Astrocyte (in vitro differentiated cells and primary cell): ENCODE measurements at regions not wholly inside any gene's neighbourhood (a gene's known extent, or its start where the extent isn't known, plus 50 kb on each side); places are given as distances from the start of the nearest gene placed in this dataset.

ENCODE experiments used
- CTCF ChIP-seq: IDR thresholded peaks from 2 replicates; pipeline ENCODE4 v1.5.1; 2011; ENCODE audit warnings: low read depth, mild to moderate bottlenecking, inconsistent platforms, low read length, moderate library complexity; ENCODE audit not compliant: insufficient read depth
- EZH2 ChIP-seq: IDR thresholded peaks from 2 replicates; pipeline ENCODE4 v1.6.1; 2012; ENCODE audit warnings: mild to moderate bottlenecking, low read length, inconsistent platforms; ENCODE audit not compliant: insufficient read depth

GRCh38 chr4:32254216-32254615 lies 1534.0 kb downstream of the PCDH7 start:
- TF ChIP-seq CTCF (no peak), EZH2 (no peak)
